ENCODE measurements at regions not wholly inside any gene's neighbourhood (a gene's known extent, or its start where the extent isn't known, plus 50 kb on each side); places are given as distances from the start of the nearest gene placed in this dataset.

DNA sequence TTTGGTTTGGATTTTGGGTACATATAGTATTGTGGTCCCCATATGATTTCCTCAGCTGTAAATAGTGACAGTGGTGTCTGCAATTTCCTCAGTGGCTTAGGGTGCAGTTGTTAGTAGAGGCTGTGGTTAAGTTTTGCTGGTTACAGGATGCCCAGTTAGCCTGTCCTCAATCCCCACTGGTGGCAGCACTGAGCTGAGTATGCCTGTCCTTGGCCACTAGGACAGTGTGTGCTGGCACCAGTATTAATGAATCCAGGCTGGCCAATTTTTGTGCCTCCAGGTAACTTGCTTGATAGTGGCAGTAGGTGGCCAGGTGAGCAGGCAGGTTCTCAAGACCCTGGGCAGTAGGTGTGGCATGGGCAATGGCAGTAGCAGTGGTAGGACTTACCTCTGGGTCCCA is 973.1 kb downstream of the TMEM182 start:
- no peak for DNase-seq

DNA sequence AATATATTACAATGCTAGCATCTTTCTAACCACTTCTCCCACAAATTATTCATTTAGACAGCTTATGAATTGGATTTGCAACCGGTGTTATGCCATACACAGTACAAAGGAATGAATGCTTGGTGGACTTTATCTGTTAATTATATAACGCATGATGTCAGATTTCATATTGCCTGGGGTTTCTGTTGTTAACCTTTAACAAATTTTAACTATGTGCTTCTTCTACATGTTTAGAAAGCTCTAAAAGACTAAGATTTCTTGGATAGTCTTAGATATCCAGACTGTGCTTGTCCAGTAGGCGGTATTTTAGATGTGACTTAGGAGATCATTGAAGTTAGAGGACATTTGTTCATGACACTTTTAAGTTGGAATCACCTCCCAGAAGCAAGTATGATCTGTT is 976.3 kb downstream of the TMEM182 start:
- no peak for DNase-seq

DNA sequence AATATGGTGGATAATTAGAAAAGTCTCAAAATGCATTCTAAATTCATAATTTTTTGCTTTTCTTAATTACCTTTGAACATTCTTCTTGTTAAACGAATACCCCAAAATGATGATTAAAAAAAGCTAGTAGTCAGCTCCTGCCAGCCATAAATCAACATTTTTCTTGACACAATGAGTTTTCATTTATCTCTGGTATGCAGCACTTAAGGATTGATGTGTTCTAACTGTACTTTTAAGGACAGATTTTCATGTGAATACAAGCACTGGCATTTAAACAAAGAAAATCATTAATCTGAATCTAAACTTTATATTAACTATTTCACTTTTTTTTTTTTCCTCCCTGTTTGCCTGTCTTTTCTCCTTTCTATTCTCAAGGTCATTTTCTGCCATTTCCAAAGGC is 976.8 kb downstream of the TMEM182 start:
- no peak for DNase-seq

DNA sequence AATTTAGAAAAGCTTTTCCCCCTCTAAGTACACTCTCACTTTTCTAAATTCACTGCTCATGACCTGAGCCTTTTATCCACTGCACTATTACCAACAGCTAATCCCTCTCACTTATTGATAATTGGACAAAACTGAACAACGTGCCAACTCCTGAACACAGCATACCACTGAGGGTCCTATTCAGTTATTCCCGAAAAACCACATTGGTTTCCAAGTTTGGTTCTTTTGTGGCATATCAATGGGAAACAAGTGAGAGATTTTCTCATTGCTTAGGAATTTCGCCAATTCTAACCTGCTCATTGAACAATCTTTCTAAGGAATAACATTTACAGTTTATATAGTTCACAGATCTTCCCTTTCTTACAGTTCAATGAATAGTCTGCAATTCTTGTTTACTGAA is 977.4 kb downstream of the TMEM182 start:
- DNase-seq = no peak

DNA sequence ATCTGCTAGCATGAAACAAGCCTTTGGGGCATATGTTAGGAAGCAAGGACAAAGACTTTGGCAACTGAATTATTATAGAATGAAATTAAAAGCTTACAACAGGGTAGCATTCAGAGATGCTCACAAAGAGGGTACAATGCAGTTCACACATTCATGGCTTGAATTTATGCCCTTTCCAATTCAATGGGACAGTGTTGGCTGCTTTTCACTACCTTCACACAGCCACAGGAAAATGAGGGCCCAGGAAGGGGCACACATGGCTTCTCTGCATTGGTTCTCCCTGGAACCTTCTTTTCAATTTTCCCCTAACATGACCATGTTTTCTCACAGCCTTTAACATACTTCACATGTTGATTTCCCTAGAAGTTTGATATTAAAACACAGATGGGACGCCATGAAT is 978.1 kb downstream of the TMEM182 start:
- no peak for DNase-seq

DNA sequence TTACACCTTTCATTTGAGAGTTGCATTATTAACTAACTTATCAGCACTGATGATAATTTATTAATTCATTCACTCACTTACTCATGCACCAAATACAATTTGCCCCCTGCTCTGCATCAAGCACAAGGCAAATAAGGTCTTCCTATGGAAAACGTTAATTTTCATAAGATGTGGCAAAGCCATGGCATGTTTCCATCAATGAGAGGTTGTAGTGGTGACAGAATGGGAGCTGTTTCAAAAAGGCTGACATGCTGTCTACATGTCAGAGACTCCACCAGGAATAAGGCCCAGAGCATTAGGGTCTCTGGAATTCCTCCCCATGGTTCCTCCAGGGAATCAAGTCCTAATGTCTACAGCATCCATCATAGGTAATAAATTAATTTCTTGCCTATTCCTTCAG is 978.8 kb downstream of the TMEM182 start:
- DNase-seq = no peak

DNA sequence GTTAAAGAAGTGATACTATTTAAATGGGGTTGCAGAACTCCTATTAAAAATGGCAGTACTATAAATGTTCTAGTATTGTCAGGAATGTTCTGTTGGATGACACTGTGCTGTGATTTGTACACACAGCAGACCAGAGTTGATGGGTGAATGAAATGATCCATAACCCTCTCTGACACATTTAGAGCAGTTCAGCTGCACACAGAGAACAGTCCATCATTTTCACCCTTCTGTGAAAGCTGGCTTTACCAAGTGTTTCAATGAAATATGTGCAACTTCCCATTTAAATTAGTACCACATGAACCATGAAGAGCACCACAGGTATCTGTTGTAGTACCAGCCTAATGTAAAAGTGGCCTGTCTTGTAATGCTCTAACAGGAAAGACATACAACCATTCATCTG is 981.4 kb downstream of the TMEM182 start:
- no peak for DNase-seq

DNA sequence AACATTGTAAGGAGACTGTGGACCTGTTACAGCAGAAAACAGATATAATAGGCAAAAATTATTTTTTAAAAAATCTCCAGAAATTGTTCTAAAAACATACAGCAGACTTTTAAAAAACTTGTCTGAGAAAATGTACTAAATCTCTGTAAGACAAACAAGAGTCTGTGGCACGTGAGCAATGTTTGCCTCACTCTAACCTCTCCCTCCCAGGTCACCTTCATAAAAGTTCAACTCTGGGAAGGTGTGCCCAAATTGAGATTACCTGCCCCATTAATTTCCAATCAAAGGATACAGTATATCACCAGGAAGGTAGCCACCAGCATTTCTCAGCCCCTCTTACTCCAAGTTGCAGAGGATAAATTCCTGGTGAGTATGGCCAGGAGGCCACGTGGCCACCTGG is 992.7 kb downstream of the TMEM182 start:
- DNase-seq = no peak

DNA sequence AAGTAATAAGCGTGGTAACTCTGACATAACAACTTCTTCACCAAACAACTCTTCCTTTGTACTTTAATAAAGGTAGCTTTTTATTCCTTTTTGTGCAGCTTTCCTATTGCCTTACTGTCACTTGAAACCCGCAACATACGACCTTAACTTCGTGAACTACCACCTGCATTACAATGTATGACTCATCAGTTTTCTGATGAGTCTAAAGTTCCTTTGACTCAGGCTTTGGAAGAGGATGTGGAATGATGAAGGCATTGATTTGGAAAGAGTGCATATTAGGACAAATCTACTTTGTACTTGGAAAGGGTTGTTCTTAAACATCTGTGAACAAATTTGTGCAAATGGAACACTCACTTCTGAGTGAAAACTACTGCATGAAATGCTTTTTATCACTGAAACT is 1012.1 kb downstream of the TMEM182 start:
- DNase-seq = no peak

DNA sequence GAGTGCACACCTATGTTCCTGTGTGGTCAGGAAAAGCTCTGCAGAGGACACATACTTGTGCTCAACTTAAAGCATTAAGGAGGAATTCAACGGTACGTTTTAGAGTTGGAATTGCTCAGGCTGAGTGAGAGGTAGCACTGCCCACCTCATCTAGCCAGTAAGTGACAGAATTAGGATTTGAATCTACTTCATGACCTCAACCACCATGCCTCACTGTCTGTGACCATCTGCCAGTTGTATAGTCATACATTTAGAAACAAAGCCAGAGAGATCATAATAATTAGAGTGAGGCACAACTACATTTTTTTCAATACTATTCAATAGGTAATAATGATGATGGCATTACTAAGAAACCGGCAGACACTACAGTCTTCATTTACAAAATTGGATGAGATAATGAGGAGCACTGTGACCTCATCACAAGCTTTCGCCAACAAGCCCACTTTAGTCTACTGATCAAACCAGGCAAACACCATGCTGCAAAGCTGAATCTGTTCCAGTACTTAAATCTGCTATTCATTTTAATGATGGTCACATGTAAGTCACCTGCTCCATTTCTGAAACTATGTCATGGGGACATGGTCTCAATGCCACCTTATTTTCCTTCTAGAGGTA is 1018.4 kb downstream of the TMEM182 start:
- DNase-seq = no peak

DNA sequence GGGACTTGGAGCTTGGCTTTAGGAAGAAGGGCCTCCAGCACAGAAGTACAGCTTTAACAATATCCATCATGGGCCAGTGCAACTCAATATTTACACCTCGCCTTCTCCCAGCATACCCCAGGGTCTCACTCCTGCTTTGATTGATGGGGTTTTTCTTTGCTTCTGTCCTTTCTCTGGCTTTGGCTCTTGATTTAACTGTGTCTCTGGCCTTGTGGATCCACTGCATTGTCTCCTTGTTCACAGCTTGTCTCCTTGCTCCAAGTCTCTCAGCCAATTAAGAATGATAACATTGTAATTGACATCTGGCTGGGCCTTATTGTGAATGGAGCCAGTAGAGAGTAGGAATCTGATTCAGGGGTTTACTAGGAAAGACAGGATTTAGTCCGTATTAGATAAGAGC is 1019.5 kb downstream of the TMEM182 start:
- DNase-seq = no peak

DNA sequence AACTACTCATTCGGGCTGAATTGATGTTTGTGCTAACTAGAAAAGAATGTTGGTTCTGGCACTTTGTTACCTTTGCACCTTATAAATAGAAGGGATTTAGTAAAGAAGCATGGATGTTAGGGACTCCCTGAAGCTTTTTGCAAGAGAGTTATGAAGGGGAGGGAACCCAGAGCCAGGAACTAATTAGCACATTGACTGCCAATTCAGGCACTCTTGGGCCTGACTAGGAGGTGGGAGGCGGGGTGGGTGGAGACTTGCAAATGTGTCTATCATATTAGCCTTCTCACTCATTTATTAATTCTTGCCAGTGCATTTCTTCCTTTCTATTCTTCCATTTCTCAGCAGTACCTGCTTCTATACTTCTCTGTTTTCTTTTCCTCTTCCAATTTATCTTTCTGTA is 1022.4 kb downstream of the TMEM182 start:
- DNase-seq = no peak

DNA sequence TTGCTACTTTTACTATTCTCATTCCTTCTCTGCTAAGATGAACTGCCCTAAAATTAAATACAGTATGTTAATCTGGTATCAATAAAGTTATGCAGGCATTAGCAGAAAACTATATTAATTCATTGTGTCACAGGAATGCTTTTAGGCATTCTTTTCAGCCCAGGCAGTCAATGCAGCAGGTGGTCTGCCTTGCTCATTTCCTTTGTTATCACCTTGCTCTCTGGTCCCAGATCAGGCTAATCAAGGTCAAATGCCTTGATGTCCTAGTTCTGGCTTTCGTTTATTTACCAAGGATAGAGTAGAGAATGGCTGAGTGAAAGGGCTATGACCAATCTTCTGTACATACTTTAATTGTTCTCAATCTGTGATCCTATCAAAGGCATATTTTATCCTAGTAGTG is 1023.6 kb downstream of the TMEM182 start:
- DNase-seq = no peak

DNA sequence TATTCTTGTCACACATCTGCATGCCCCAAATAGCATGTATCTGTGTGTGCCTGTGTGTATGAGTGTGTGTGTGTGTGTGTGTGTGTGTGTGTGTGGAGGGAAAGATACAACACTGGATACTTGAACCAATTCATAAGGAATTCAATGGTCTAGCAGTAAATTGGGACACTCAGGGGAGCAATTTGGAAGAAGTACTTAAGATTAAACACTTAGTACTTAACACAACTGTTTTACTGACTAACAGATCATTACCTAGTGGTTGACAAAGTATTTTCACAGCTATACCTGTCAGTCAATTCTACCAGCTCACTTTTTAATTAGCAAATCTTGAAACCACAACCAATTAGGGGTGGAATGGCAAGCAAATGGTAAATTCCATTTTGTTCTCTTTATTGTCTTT is 1024.1 kb downstream of the TMEM182 start:
- no peak for DNase-seq

DNA sequence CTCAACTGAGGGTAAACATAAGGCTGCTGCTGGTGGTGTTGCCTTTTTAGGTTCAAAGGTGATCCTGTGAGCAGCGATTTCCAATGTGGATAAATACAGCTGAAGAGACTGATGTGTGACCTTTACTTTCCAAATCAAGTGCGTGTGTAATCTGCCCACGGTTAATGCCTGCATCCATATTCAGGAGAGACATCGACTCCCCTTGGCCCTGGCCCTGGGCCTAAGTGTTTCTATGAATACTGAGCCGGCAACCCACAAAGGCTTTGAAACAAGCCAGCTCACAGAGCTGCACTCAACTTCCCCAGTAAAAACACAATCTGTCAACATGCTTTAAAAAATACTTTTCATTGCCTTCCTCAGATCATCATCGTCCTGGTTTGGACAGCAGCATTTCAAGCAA is 1026.6 kb downstream of the TMEM182 start:
- no peak for DNase-seq

DNA sequence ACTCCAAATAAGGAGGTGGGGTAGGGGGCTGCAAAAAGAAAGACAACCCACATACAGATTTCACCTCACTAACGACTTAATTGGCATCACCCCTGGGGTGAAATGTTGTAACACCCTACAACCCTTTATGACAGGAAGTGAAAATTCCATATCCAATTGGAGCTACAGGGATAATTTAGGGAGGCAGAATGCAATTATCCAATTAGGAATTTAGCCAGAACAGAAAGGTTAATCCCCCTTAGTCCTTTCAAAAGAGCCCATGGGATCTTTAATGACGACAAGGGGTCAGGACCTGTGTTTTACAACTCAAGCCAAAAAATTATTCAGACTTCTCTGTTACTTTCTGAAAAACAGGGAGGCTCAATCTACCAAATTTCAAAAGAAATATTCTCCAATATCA is 1027.1 kb downstream of the TMEM182 start:
- DNase-seq = no peak

DNA sequence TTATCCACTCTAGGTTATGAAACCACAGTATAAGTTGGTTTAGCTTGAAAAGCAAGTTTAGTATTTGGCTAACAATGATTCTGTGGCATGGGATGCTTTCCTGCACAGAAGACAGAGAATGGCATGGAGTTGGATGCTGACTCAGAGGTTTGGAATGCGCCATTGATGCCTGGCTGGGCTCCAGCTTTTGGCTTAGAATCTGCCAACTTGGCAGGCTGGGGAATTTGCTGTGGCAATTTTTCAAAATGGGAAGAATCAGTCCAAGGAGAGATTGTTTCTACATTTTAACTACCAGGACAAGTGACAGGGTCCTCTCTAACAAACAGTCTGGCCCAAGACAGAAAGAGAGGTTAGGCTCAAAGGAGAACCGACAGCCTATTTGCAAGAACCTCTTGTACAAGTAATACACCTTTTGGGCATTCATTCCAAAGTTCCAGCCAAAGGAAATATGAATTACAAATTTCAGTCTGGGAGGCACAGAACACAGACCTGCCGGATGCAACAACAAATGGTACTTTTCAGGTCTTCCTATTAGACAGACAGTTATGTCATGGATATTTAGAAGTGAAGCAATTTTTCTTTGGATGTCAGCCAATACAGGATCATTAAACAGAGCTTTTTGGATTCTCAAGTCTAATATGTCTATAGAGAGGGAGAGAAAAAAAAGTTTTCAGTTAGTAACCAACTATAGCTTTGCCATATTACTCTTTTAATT is 1027.7 kb downstream of the TMEM182 start:
- no peak for DNase-seq

DNA sequence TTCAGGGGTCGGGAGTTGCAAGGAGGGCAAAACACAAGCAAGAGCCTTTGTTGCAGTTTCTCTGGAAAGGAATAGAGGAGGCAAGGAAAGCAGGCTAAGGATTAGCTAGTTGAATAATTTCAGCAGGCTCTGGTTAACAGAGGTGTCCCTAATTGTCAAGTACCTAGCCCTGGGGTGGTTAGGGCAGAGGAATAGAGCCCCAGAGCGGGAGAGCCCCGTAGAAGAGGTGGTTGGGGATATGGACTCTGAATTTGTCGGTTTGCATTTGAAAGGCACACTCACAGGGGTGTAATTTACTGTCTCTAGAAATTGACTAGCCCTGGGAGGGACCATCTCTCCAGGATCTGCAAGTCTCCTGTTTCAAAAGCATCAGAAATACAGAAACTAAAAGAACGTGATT is 1030.2 kb downstream of the TMEM182 start:
- no peak for DNase-seq

DNA sequence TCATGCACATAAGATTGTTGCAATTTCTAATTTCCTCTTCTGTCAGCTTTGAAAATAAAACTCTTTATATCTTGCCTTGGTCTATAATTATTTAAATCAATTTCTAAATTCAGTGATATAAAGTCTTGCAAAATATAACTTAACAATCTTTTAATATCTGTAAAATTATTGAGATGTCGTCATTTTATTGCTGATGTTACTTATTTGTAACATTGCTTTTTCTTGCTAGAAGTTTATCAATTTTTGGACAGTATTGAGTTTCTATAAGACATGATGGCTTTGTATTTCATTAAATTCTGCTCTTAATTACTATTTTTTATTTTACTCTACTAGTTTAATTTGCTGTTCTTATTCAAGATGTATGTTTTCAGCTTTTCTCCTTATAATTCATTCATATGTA is 1036.5 kb downstream of the TMEM182 start:
- DNase-seq = no peak

DNA sequence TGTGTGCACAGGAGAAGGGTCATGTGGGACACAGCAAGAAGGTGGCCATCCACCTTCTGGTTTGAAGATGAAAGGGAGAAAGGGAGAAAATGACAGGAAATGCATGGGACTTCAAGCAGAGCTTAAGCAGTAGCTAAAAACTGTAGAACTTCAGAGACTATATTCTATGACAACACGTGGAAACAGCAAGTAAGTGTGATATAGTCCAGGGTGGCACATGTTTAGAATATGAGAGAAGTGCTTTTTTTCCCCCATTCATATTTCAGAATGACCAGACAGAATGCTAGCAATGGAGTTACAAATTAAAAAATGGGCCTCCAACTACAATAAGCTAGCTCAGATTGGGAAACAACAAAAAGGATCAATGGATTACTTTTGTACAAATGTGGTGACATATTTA is 1042.2 kb downstream of the TMEM182 start:
- no peak for DNase-seq

DNA sequence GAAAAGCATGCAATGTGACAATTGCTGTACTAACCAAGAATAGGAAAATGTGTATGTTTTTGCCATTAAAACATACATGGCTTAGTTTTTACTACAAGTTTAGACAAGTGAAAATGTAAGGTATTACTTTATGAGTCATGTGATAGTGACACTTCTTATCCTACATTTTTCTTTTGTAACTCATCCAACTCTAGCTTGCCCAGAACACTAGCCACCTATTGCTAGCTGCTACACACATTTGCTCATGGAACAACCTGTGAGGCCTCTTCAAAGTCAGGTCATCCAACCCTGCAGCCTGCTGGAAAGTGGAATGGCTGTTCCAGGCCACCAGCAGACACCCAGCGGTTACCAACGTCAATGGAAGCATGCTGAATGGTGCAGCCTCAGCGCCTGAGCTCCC is 1043.9 kb downstream of the TMEM182 start:
- DNase-seq = no peak

DNA sequence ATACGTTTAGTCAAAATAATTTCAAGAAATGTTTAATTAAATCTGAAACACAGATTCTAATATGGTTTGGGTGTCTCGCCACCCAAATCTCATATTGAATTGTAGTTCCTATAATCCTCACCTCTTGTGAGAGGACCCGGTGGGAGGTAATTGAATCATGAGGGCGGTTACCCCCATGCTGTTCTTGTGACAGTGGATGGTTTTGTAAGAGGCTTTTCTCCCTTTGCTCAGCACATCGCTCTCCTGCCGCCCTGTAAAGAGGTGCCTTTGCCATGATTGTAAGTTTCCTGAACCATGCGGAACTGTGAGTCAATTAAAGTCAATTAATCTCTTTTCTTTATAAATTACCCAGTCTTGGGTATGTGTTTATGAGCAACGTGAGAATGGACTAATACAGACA is 1045.1 kb upstream of the POU3F3 start:
- no peak for DNase-seq

DNA sequence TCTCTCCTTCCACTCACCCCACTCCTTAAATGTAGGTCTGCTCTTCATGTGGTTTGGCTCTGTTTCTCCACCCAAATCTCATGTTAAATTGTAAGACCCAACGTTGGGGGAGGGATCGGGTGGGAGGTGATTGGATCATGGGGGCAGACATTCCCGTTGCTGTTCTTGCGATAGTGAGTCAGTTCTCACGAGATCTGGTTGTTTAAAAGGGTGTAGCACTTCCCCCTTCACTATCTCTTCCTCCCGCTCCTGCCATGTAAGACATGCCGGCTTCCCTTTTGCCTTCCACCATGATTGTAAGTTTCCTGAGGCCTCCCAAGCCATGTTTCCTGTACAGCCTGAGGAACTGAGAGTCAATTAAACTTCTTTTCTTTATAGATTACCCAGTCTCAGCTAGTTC is 1044.5 kb upstream of the POU3F3 start:
- DNase-seq = no peak

DNA sequence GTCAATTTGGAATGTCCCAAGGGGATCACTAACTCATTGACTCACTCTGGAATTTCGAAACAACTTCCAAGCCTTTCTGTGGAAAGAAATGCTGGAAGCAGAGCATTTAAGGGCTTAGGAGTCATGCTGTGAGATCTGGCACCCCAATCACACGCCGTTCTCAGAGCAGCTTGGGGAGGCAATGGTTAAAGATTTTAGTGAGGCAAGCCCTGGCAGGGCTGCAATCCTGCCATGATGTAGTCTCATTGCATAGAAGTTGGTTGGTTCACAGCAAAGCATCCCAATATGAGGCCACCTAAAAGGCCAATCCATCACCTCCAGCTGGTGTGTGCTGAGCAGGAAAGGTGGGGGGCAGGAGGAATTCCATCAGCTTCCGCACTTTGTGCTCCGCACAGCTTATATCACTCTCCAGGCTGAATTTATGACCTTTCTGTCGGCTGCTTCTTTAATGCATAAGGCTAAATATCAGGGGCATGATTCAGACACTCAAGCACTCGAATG is 1043.9 kb upstream of the POU3F3 start:
- no peak for DNase-seq

DNA sequence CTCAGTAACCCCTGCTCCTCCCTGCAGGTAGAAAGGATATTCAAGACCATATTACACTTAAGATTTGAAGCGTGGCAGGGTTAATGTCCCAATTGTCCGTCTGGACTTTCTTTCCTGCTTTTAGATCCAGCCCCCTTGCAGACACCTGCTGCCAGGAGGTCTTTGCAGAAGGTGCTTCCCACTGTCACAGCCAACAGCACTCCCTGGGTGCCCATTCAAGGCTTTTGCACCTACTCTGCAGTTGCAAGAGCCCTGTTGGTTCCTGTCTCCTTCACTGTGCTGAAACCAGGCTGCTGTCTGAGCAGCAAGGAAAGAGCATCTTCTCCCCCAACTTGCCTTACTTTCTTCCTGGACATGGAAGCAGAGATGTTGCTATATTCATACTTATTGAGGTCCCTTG is 1043.0 kb upstream of the POU3F3 start:
- no peak for DNase-seq
